GM12878 (cell line): ENCODE measurements at regions not wholly inside any gene's neighbourhood (a gene's known extent, or its start where the extent isn't known, plus 50 kb on each side); places are given as distances from the start of the nearest gene placed in this dataset.

Source experiments
- ATAC-seq: fragments of 200-7000 bp; cut with Tn5 transposase; 3 replicates; pipeline ENCODE4 v1.9.1; 2020; ENCODE audit warnings: mild to moderate bottlenecking, moderate library complexity
- BruUV-seq: library from RNA; stranded (reverse); fragments of 400-500 nt; replicated peaks from 2 replicates; lab custom pipeline; 2021; lab: Mats Ljungman, UMichigan
- CTCF ChIA-PET: fragments of 300-600 bp; sonication (Branson Sonifier 250); formaldehyde crosslinking; extraction: SDS; loops from one replicate; lab custom pipeline; 2021; ENCODE audit warnings: inconsistent platforms; lab: Yijun Ruan, JAX
- POLR2A ChIA-PET: fragments of 350-600 bp; formaldehyde crosslinking; extraction: SDS; loops from one replicate; lab custom pipeline; 2021; ENCODE audit warnings: inconsistent platforms; lab: Charles Lee
- RAD21 ChIA-PET: fragments of 300-600 bp; sonication (Branson Sonifier 250); formaldehyde crosslinking; loops from one replicate; lab custom pipeline; 2023; ENCODE audit warnings: antibody characterized with exemption; ENCODE audit not compliant: unreplicated experiment; lab: Charles Lee
- SMC1A ChIA-PET: fragments of 300-600 bp; sonication (Branson Sonifier 250); formaldehyde crosslinking; loops from one replicate; lab custom pipeline; 2023; ENCODE audit not compliant: unreplicated experiment, uncharacterized antibody; lab: Charles Lee
- DNase-seq: peaks from one replicate; pipeline ENCODE4 v3.0.0-alpha.2; 2011; ENCODE audit warnings: low read depth, low spot score
- FAIRE-seq: peaks from 3 replicates; lab custom pipeline; 2011; peaks lifted over from hg19 to GRCh38; lab: Jason Lieb, UNC
- H2AFZ ChIP-seq: 2 replicates; pipeline ENCODE4 v1.6.0; 2011; ENCODE audit warnings: low read depth, low read length, control low read depth; ENCODE audit not compliant: control insufficient read depth
- H3K27ac ChIP-seq: 2 replicates; pipeline ENCODE4 v1.5.1; 2011; ENCODE audit warnings: control low read depth; ENCODE audit not compliant: control insufficient read depth, insufficient read depth
- H3K27me3 ChIP-seq, 2 experiments: replicated peaks in 1 of 2; 2 replicates each; pipeline versions ENCODE4 v1.6.0 to v1.6.1; 2011; ENCODE audit warnings: low read length in 1 of 2; ENCODE audit not compliant: control insufficient read depth in 2 of 2, insufficient read depth in 2 of 2
- H3K36me3 ChIP-seq, 2 experiments: 2 replicates each; pipeline ENCODE4 v1.5.1; 2011; ENCODE audit warnings: low read length in 1 of 2; ENCODE audit not compliant: control insufficient read depth in 2 of 2, insufficient read depth in 2 of 2
- H3K4me1 ChIP-seq: 2 replicates; pipeline ENCODE4 v1.6.1; 2011; ENCODE audit warnings: mild to moderate bottlenecking, low read length, moderate library complexity, mixed read lengths; ENCODE audit not compliant: control insufficient read depth, insufficient read depth
- H3K4me2 ChIP-seq: 2 replicates; pipeline ENCODE4 v1.6.0; 2011; ENCODE audit warnings: control low read depth; ENCODE audit not compliant: control insufficient read depth, insufficient read depth
- H3K4me3 ChIP-seq: fragments of 200-600 bp; sonication (generic); 2 replicates; pipeline ENCODE4 v1.5.1; 2016
- H3K79me2 ChIP-seq: 2 replicates; pipeline ENCODE4 v1.6.0; 2011; ENCODE audit warnings: low read length; ENCODE audit not compliant: control insufficient read depth, insufficient read depth
- H3K9ac ChIP-seq: 2 replicates; pipeline ENCODE4 v1.8.0; 2011; ENCODE audit warnings: low read length, control low read depth, mixed read lengths; ENCODE audit not compliant: control insufficient read depth, insufficient read depth
- H3K9me3 ChIP-seq: replicated peaks from 3 replicates; pipeline ENCODE4 v1.5.1; 2011; ENCODE audit warnings: mild to moderate bottlenecking, low read length; ENCODE audit not compliant: control insufficient read depth, insufficient read depth
- H4K20me1 ChIP-seq: 2 replicates; pipeline ENCODE4 v1.6.0; 2011; ENCODE audit not compliant: control insufficient read depth, insufficient read depth
- HCFC1 ChIP-seq: fragments of 150-350 bp; IDR thresholded peaks from 2 replicates; pipeline ENCODE4 v1.6.1; 2014; ENCODE audit warnings: low read length
- IRF3 ChIP-seq: fragments of 450-650 bp; IDR thresholded peaks from 2 replicates; pipeline ENCODE4 v1.6.1; 2014; ENCODE audit warnings: mild to moderate bottlenecking
- POU2F2 ChIP-seq: IDR thresholded peaks from 3 replicates; pipeline ENCODE4 v1.6.1; 2011; ENCODE audit warnings: low read depth, mild to moderate bottlenecking, low read length, borderline replicate concordance
- WGBS: methylation state at CpG from one replicate; pipeline ENCODE4 v1.1.6; 2016; ENCODE audit warnings: low lambda C conversion rate; ENCODE audit not compliant: insufficient replicate concordance, insufficient coverage; ENCODE audit errors: missing lambda C conversion rate; 5-methylcytosine and 5-hydroxymethylcytosine counted together
- in situ Hi-C: fragments of 300-500 bp; cut with MboI; formaldehyde crosslinking; loops from 9 replicates; pipeline ENCODE4 v1.14.3; 2018; ENCODE audit warnings: mixed read lengths
- intact Hi-C: fragments of 100-400 bp; cut with micrococcal nuclease; formaldehyde crosslinking; loops from one replicate; pipeline ENCODE4 v1.14.2; 2022; ENCODE audit not compliant: unreplicated experiment

- Histone ChIP-seq H4K20me1 (no peaks in the 10 kb centered on the region), H3K27me3 (no peaks in the 10 kb centered on the region), H3K36me3 (no peaks in the 10 kb centered on the region), H3K9ac (no peak overlapping the region), H3K4me1 (no peaks in the 10 kb centered on the region), H2AFZ (no peak overlapping the region), H3K4me3 (no peak overlapping the region), H3K9me3 (no peaks in the 10 kb centered on the region), H3K4me2 (no peak overlapping the region), H3K79me2 (no peaks in the 10 kb centered on the region), H3K27ac (no peak overlapping the region)
- FAIRE-seq (no peak), ATAC-seq (no peak), DNase-seq (no peak)
- ChIA-PET SMC1A (interaction anchor here (1.0 kb wide), 1 partner anchor 31 kb away, joined by 4 read pairs; no protein-coding TSS in a partner anchor), POLR2A (no interaction called here), RAD21 (no interaction called here), CTCF (interaction anchor here (1.1 kb wide), 1 partner anchor 190 kb away, joined by 3 read pairs; no protein-coding TSS in a partner anchor)
- intact Hi-C loops (loop anchor here (10.0 kb wide), 1 partner anchor 274 kb away; no protein-coding TSS in a partner anchor), in situ Hi-C loops (no loop called here)
- TF ChIP-seq IRF3: no peak
- no TSS peak for BruUV-seq
These were observed 95.7 kb downstream of the SCP2D1 start for GRCh38 chr20:18909254-18909653.

DNA sequence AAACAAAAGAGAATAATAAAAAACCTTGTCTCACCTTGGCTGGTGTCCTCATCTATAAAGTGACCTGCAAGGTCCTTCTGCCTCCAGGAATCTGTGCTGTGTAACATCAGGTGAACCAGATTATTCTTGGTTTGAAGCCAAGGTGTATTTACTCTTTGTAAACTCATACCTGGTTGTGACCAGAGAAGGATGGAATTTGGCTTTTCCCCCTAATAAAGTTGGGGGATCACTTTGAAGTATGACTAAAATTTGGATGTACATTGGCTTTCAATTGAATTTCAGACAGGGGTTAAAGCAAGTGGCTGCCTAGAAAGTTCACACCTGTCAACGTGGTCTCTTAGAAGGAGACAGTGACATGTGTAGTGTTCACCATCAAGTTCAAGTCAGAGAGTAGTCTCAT, 100.1 kb downstream of the SCP2D1 start:
- ChIA-PET CTCF (no interaction called here), SMC1A (interaction anchor here (0.6 kb wide), 1 partner anchor 164 kb away, joined by 3 read pairs; no protein-coding TSS in a partner anchor), POLR2A (no interaction called here), RAD21 (no interaction called here)
- H3K9ac ChIP-seq: no peak overlapping the region
- no peak for TF ChIP-seq HCFC1
- TF ChIP-seq POU2F2: no peak
- FAIRE-seq (no peak), DNase-seq (no peak), ATAC-seq (no peak)
- H2AFZ ChIP-seq: no peak overlapping the region
- WGBS: 48% methylated on average over 1 of the region's 1 CpG
- no peak overlapping the region for H3K4me2 ChIP-seq
- no peaks in the 10 kb centered on the region for H3K36me3 ChIP-seq
- no TSS peak for BruUV-seq
- no peaks in the 10 kb centered on the region for H4K20me1 ChIP-seq
- in situ Hi-C loops: no loop called here
- H3K9me3 ChIP-seq: no peaks in the 10 kb centered on the region; the same call in 2 of the 3 replicates
- no peaks in the 10 kb centered on the region for H3K27me3 ChIP-seq
- H3K4me1 ChIP-seq: no peaks in the 10 kb centered on the region
- intact Hi-C loops: no loop called here
- H3K79me2 ChIP-seq: no peaks in the 10 kb centered on the region
- no peak overlapping the region for H3K4me3 ChIP-seq
- H3K27ac ChIP-seq: no peak overlapping the region
